ENCODE measurements at regions not wholly inside any gene's neighbourhood (a gene's known extent, or its start where the extent isn't known, plus 50 kb on each side); places are given as distances from the start of the nearest gene placed in this dataset.

GRCh38 chr7:51705701-51706100, 389.1 kb upstream of the COBL start:
- Histone ChIP-seq H3K4me3 (ENCODE audit: extremely low read depth in 1 of 4, insufficient read depth in 2 of 4, low read depth in 3 of 4, low read length in 4 of 4) (no peak overlapping the region), H2BK15ac (ENCODE audit: low read length) (no peak overlapping the region), H3K79me2 (ENCODE audit: control insufficient read depth in 1 of 2, insufficient read depth in 2 of 2, low read length in 2 of 2) (no peaks in the 10 kb centered on the region), H3K23ac (ENCODE audit: insufficient read length) (no peak overlapping the region), H2BK5ac (ENCODE audit: low read depth, low read length) (no peak overlapping the region), H3K56ac (replicated peaks; ENCODE audit: insufficient read length, low read depth, low read length) (no peak overlapping the region), H3K79me1 (ENCODE audit: low read depth, low read length) (no peaks in the 10 kb centered on the region), H3K27ac (ENCODE audit: low read depth, low read length) (no peak overlapping the region), H4K8ac (ENCODE audit: extremely low read depth, insufficient read depth, low read length) (no peak overlapping the region), H2BK20ac (ENCODE audit: low read length) (no peak overlapping the region), H4K91ac (replicated peaks; ENCODE audit: insufficient read length, low read length) (no peak overlapping the region), H3K9me3 (ENCODE audit: insufficient read depth in 2 of 2, low read depth in 1 of 2, low read length in 1 of 2) (peaks cover 3% of the 10 kb centered on the region in 2 experiments; a peak in 3 of 4 replicates), H3K4ac (replicated peaks; ENCODE audit: insufficient read length, low read depth, low read length) (no peak overlapping the region), H2BK120ac (replicated peaks; ENCODE audit: low read depth, low read length) (no peak overlapping the region), H3K4me2 (ENCODE audit: insufficient read depth in 1 of 2, low read depth in 2 of 2, low read length in 2 of 2) (no peak overlapping the region), H3K18ac (ENCODE audit: extremely low read depth, low read length) (no peak overlapping the region), H2AK5ac (ENCODE audit: low read depth, low read length) (no peak overlapping the region), H4K20me1 (replicated peaks in 1 of 2; ENCODE audit: control insufficient read depth in 1 of 2, insufficient read depth in 2 of 2, low read length in 2 of 2) (no peaks in the 10 kb centered on the region), H2BK12ac (ENCODE audit: low read depth, low read length) (no peak overlapping the region), H3K36me3 (ENCODE audit: control insufficient read depth in 2 of 4, insufficient read depth in 4 of 4, low read length in 3 of 4) (no peaks in the 10 kb centered on the region), H3K27me3 (replicated peaks in 1 of 4; ENCODE audit: control insufficient read depth in 3 of 4, extremely low read depth in 1 of 4, insufficient read depth in 3 of 4, low read length in 3 of 4) (no peaks in the 10 kb centered on the region), H3K9ac (replicated peaks in 1 of 4; ENCODE audit: extremely low read depth in 1 of 4, low read depth in 3 of 4, low read length in 3 of 4) (no peak overlapping the region), H3K4me1 (replicated peaks in 1 of 4; ENCODE audit: control insufficient read depth in 3 of 4, insufficient read depth in 4 of 4, low read length in 3 of 4) (no peaks in the 10 kb centered on the region), H4K5ac (ENCODE audit: insufficient read length, low read depth, low read length) (no peak overlapping the region), H2AFZ (ENCODE audit: low read length) (no peak overlapping the region), H3K14ac (ENCODE audit: insufficient read length) (no peak overlapping the region), H3K23me2 (ENCODE audit: low read depth, low read length) (no peaks in the 10 kb centered on the region)
- no peak for DNase-seq (ENCODE audit: low read depth in 1 of 2, low spot score in 2 of 2)
- no peak for FAIRE-seq
- CTCF ChIA-PET (ENCODE audit: partially characterized antibody): no interaction called here
- POLR2A ChIA-PET (ENCODE audit: partially characterized antibody): no interaction called here
- TF ChIP-seq EZH2 (IDR thresholded peaks at IDR 0.05; ENCODE audit: low read depth, low read length, severe bottlenecking) (no peak), RNF2 (IDR thresholded peaks at IDR 0.05; ENCODE audit: borderline replicate concordance, low read depth, low read length, missing control alignments, poor library complexity, severe bottlenecking) (no peak), HDAC2 (IDR thresholded peaks at IDR 0.05; ENCODE audit: borderline replicate concordance in 1 of 2, low read depth in 2 of 2, low read length in 2 of 2) (no peak), RBBP5 (IDR thresholded peaks at IDR 0.05; ENCODE audit: borderline replicate concordance, low read depth, low read length) (no peak), NANOG (IDR thresholded peaks at IDR 0.05; ENCODE audit: insufficient read depth, low read depth, low read length, poor library complexity, severe bottlenecking) (no peak), SIN3A (conservative IDR thresholded peaks at IDR 0.05 in 1 of 2, IDR thresholded peaks at IDR 0.05 in 1 of 2; ENCODE audit: low read depth in 1 of 2, low read length in 2 of 2) (no peak), CBX8 (IDR thresholded peaks at IDR 0.05; ENCODE audit: borderline replicate concordance, low read depth, low read length) (no peak), SIX5 (IDR thresholded peaks at IDR 0.05; ENCODE audit: low read depth, low read length) (no peak)
- WGBS, 2 experiments (ENCODE audit: extremely low coverage in 1 of 2, insufficient coverage in 1 of 2, insufficient read length in 1 of 2, insufficient replicate concordance in 2 of 2, low coverage in 1 of 2, low lambda C conversion rate in 2 of 2, missing lambda C conversion rate in 1 of 2): 84% methylated on average over 3 of the region's 3 CpGs; no CpG with 5 or more reads in 1 of the 2 experiments

All from H1 (cell line).